ENCODE measurements at regions not wholly inside any gene's neighbourhood (a gene's known extent, or its start where the extent isn't known, plus 50 kb on each side); places are given as distances from the start of the nearest gene placed in this dataset.

- TF ChIP-seq REST (IDR thresholded peaks at IDR 0.05; ENCODE audit: insufficient read depth in 1 of 2, low read depth in 2 of 2, low read length in 2 of 2) (no peak), POLR2AphosphoS5 (IDR thresholded peaks at IDR 0.05; ENCODE audit: low read depth, low read length) (no peak), SIN3A (IDR thresholded peaks at IDR 0.05; ENCODE audit: borderline replicate concordance, insufficient read depth, low read length) (no peak), TAF1 (IDR thresholded peaks at IDR 0.05; ENCODE audit: borderline replicate concordance, insufficient read depth, low read length) (no peak), FOXP2 (optimal IDR thresholded peaks at IDR 0.05; ENCODE audit: borderline replicate concordance, extremely low read depth, extremely low read length, insufficient read depth) (no peak)
Observed at GRCh38 chr7:10325395-10325794, 648.3 kb upstream of the PHF14 start.

All from PFSK-1 (cell line).